ENCODE measurements at regions not wholly inside any gene's neighbourhood (a gene's known extent, or its start where the extent isn't known, plus 50 kb on each side); places are given as distances from the start of the nearest gene placed in this dataset.
"Not testable (repeated sequence)": the region's sequence is repeated elsewhere in the genome, so short reads cannot be mapped to it uniquely, and the experiment has no call there.

GRCh38 chr11:49389149-49389548 is 180.7 kb upstream of the FOLH1 start:
- peaks cover 14% of the 10 kb centered on the region for H3K9me3 Mint-ChIP-seq (ENCODE audit: unreplicated experiment)
- H3K36me3 Mint-ChIP-seq (ENCODE audit: unreplicated experiment); H3K4me3 Mint-ChIP-seq (ENCODE audit: unreplicated experiment); H3K27ac Mint-ChIP-seq (ENCODE audit: unreplicated experiment); H3K4me1 Mint-ChIP-seq (ENCODE audit: unreplicated experiment); DNase-seq (ENCODE audit: extremely low spot score, unreplicated experiment); H3K27me3 Mint-ChIP-seq (ENCODE audit: unreplicated experiment): not testable (repeated sequence)

- not testable (repeated sequence) for DNase-seq (ENCODE audit: extremely low spot score, unreplicated experiment); H3K36me3 Mint-ChIP-seq (ENCODE audit: unreplicated experiment); H3K4me3 Mint-ChIP-seq (ENCODE audit: unreplicated experiment); H3K4me1 Mint-ChIP-seq (ENCODE audit: unreplicated experiment); H3K27me3 Mint-ChIP-seq (ENCODE audit: unreplicated experiment); H3K27ac Mint-ChIP-seq (ENCODE audit: unreplicated experiment)
- H3K9me3 Mint-ChIP-seq (ENCODE audit: unreplicated experiment) = peaks cover 11% of the 10 kb centered on the region
Measured at GRCh38 chr11:49384371-49384770, 176.0 kb upstream of the FOLH1 start.

GRCh38 chr11:49377978-49378377 is 169.6 kb upstream of the FOLH1 start:
- no peak for DNase-seq (ENCODE audit: extremely low spot score, unreplicated experiment)
- H3K4me3 Mint-ChIP-seq (ENCODE audit: unreplicated experiment) = no peak overlapping the region
- no peak for TF ChIP-seq CTCF (IDR thresholded peaks at IDR 0.05)
- H3K9me3 Mint-ChIP-seq (ENCODE audit: unreplicated experiment) = peaks cover 15% of the 10 kb centered on the region
- no peaks in the 10 kb centered on the region for H3K4me1 Mint-ChIP-seq (ENCODE audit: unreplicated experiment)
- H3K27me3 Mint-ChIP-seq (ENCODE audit: unreplicated experiment) = no peaks in the 10 kb centered on the region
- H3K27ac Mint-ChIP-seq (ENCODE audit: unreplicated experiment) = no peak overlapping the region
- H3K36me3 Mint-ChIP-seq (ENCODE audit: unreplicated experiment) = no peaks in the 10 kb centered on the region

DNA sequence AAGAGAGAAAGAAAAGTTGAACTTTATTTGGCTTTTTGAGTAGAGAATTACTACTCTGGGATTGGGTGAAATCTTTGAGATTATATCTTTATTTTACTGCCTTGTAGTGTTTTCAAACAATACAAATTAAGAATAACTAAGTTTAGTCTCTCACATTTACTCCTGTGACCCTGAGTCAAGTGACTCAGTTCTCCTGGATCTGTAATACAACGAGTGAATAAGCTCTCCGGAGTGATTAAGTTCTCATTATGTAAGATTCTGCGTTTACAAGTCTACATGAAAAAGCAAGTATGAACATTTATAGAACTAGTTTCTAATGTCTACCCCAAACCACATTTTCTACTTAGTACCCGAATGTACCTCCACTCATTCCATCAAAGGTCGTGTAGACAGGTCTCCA is 165.5 kb upstream of the FOLH1 start:
- DNase-seq (ENCODE audit: extremely low spot score, unreplicated experiment); H3K4me3 Mint-ChIP-seq (ENCODE audit: unreplicated experiment); H3K36me3 Mint-ChIP-seq (ENCODE audit: unreplicated experiment); H3K27me3 Mint-ChIP-seq (ENCODE audit: unreplicated experiment); H3K27ac Mint-ChIP-seq (ENCODE audit: unreplicated experiment); H3K4me1 Mint-ChIP-seq (ENCODE audit: unreplicated experiment): not testable (repeated sequence)
- H3K9me3 Mint-ChIP-seq (ENCODE audit: unreplicated experiment) = peaks cover 21% of the 10 kb centered on the region

DNA sequence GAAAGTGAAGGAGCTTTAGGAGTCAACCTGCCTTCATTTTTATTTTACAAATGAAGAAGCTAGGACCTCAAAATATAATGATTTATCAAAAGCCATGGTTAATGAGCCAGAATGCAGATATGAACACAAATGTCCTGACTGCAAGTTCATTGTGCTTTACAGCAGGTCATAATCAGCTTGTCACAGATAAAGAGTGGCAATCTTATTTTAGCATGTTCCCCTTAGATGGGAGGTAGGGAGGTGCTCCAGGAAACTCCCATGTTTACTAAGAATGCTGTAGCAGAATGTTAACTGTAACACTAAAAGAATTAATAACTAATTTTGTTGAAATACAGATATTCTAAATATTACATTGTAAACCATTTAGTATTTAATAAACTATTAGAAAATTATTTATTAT is 165.0 kb upstream of the FOLH1 start:
- peaks cover 21% of the 10 kb centered on the region for H3K9me3 Mint-ChIP-seq (ENCODE audit: unreplicated experiment)
- not testable (repeated sequence) for H3K27ac Mint-ChIP-seq (ENCODE audit: unreplicated experiment); H3K4me3 Mint-ChIP-seq (ENCODE audit: unreplicated experiment); H3K27me3 Mint-ChIP-seq (ENCODE audit: unreplicated experiment); H3K36me3 Mint-ChIP-seq (ENCODE audit: unreplicated experiment); H3K4me1 Mint-ChIP-seq (ENCODE audit: unreplicated experiment); DNase-seq (ENCODE audit: extremely low spot score, unreplicated experiment)

DNA sequence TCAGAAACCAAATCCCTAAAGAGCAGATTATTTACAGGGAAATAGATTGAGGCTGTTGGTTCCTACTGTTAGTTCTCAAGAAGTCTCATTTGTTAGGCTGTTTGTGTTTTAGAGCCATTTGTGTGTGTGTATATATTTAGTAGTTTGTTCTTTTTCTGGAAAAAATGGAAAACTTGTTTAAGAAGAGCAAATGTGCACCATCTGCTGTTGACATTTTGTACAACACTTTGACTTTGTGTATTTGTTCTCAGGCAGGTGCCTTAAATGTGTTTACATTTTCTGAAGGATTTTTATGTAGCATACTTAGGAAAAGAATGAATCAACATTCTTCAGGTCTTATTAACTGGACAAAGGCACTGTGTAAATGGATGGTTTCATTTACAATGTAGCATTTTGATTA is 163.7 kb upstream of the FOLH1 start:
- not testable (repeated sequence) for DNase-seq (ENCODE audit: extremely low spot score, unreplicated experiment); H3K4me3 Mint-ChIP-seq (ENCODE audit: unreplicated experiment); H3K27me3 Mint-ChIP-seq (ENCODE audit: unreplicated experiment); H3K36me3 Mint-ChIP-seq (ENCODE audit: unreplicated experiment); H3K4me1 Mint-ChIP-seq (ENCODE audit: unreplicated experiment); H3K27ac Mint-ChIP-seq (ENCODE audit: unreplicated experiment)
- peaks cover 14% of the 10 kb centered on the region for H3K9me3 Mint-ChIP-seq (ENCODE audit: unreplicated experiment)

GRCh38 chr11:49368556-49368955 is 160.2 kb upstream of the FOLH1 start:
- not testable (repeated sequence) for H3K4me3 Mint-ChIP-seq (ENCODE audit: unreplicated experiment); H3K4me1 Mint-ChIP-seq (ENCODE audit: unreplicated experiment)

DNA sequence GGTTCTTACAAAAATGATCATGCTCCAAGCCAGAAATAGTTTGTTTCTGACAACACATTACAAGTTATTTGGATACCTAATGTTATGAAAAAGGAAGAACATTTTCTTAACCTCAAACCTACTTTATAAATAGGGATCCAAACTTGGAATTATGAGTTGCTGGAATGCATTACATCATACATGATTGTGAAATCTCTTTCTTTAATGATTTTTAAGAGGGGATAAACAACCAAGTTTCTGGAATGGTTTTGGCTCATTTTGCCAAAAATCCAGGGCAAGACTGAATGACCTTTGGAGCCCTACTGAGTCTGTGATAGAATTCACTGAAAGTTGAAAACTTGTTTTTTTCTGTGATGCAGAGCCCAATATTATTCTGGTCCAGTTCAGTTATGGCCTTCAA is 157.0 kb upstream of the FOLH1 start:
- not testable (repeated sequence) for H3K36me3 Mint-ChIP-seq (ENCODE audit: unreplicated experiment); H3K4me3 Mint-ChIP-seq (ENCODE audit: unreplicated experiment); H3K27ac Mint-ChIP-seq (ENCODE audit: unreplicated experiment); DNase-seq (ENCODE audit: extremely low spot score, unreplicated experiment); H3K4me1 Mint-ChIP-seq (ENCODE audit: unreplicated experiment); H3K27me3 Mint-ChIP-seq (ENCODE audit: unreplicated experiment)
- peaks cover 17% of the 10 kb centered on the region for H3K9me3 Mint-ChIP-seq (ENCODE audit: unreplicated experiment)

More at GRCh38 chr11:49368556-49368955, 160.2 kb upstream of the FOLH1 start:
- H3K27ac Mint-ChIP-seq (ENCODE audit: unreplicated experiment); DNase-seq (ENCODE audit: extremely low spot score, unreplicated experiment); H3K27me3 Mint-ChIP-seq (ENCODE audit: unreplicated experiment); H3K36me3 Mint-ChIP-seq (ENCODE audit: unreplicated experiment): not testable (repeated sequence)
- peaks cover 19% of the 10 kb centered on the region for H3K9me3 Mint-ChIP-seq (ENCODE audit: unreplicated experiment)

- not testable (repeated sequence) for H3K27me3 Mint-ChIP-seq (ENCODE audit: unreplicated experiment); H3K36me3 Mint-ChIP-seq (ENCODE audit: unreplicated experiment); H3K4me3 Mint-ChIP-seq (ENCODE audit: unreplicated experiment); H3K27ac Mint-ChIP-seq (ENCODE audit: unreplicated experiment); H3K4me1 Mint-ChIP-seq (ENCODE audit: unreplicated experiment); DNase-seq (ENCODE audit: extremely low spot score, unreplicated experiment)
- peaks cover 21% of the 10 kb centered on the region for H3K9me3 Mint-ChIP-seq (ENCODE audit: unreplicated experiment)
Measured at GRCh38 chr11:49362994-49363393, 154.6 kb upstream of the FOLH1 start.

GRCh38 chr11:49354536-49354935 is 146.1 kb upstream of the FOLH1 start:
- H3K4me1 Mint-ChIP-seq (ENCODE audit: unreplicated experiment); DNase-seq (ENCODE audit: extremely low spot score, unreplicated experiment); H3K4me3 Mint-ChIP-seq (ENCODE audit: unreplicated experiment); H3K27ac Mint-ChIP-seq (ENCODE audit: unreplicated experiment); H3K27me3 Mint-ChIP-seq (ENCODE audit: unreplicated experiment); H3K36me3 Mint-ChIP-seq (ENCODE audit: unreplicated experiment): not testable (repeated sequence)
- H3K9me3 Mint-ChIP-seq (ENCODE audit: unreplicated experiment) = peaks cover 27% of the 10 kb centered on the region

GRCh38 chr11:49352868-49353267 is 144.5 kb upstream of the FOLH1 start:
- DNase-seq (ENCODE audit: extremely low spot score, unreplicated experiment); H3K4me1 Mint-ChIP-seq (ENCODE audit: unreplicated experiment); H3K4me3 Mint-ChIP-seq (ENCODE audit: unreplicated experiment); H3K27me3 Mint-ChIP-seq (ENCODE audit: unreplicated experiment); H3K27ac Mint-ChIP-seq (ENCODE audit: unreplicated experiment); H3K36me3 Mint-ChIP-seq (ENCODE audit: unreplicated experiment): not testable (repeated sequence)
- peaks cover 34% of the 10 kb centered on the region for H3K9me3 Mint-ChIP-seq (ENCODE audit: unreplicated experiment)

- H3K4me3 Mint-ChIP-seq (ENCODE audit: unreplicated experiment); H3K36me3 Mint-ChIP-seq (ENCODE audit: unreplicated experiment); H3K27ac Mint-ChIP-seq (ENCODE audit: unreplicated experiment); H3K27me3 Mint-ChIP-seq (ENCODE audit: unreplicated experiment); DNase-seq (ENCODE audit: extremely low spot score, unreplicated experiment); H3K4me1 Mint-ChIP-seq (ENCODE audit: unreplicated experiment): not testable (repeated sequence)
- peaks cover 23% of the 10 kb centered on the region for H3K9me3 Mint-ChIP-seq (ENCODE audit: unreplicated experiment)
Measured at GRCh38 chr11:49346627-49347026, 138.2 kb upstream of the FOLH1 start.

All from osteocyte (in vitro differentiated cells).